Esophagus muscularis mucosa (tissue), 4 donors: ENCODE measurements at regions not wholly inside any gene's neighbourhood (a gene's known extent, or its start where the extent isn't known, plus 50 kb on each side); places are given as distances from the start of the nearest gene placed in this dataset.

Experiments
- DNase-seq: peaks from one replicate; pipeline ENCODE4 v3.0.0-alpha.2; 2017; ENCODE audit errors: extremely low spot score
- H3K27ac ChIP-seq, 4 donors: fragments of 200-600 bp; sonication (generic); replicated peaks in 1 of 4; 1 replicate in 3 of 4; 2 replicates in 1 of 4; pipeline ENCODE4 v1.5.1; 2016 to 2019; ENCODE audit warnings: mild to moderate bottlenecking in 1 of 4
- H3K27me3 ChIP-seq, 4 donors: fragments of 200-600 bp; sonication (generic); one replicate each; pipeline versions ENCODE4 v1.5.1 to v1.6.0; 2016 to 2019
- H3K36me3 ChIP-seq, 4 donors: fragments of 200-600 bp; sonication (generic); one replicate each; pipeline ENCODE4 v1.5.1; 2016 to 2019
- H3K4me1 ChIP-seq, 4 donors: fragments of 200-600 bp; sonication (generic); one replicate each; pipeline ENCODE4 v1.5.1; 2016 to 2019
- H3K4me3 ChIP-seq, 4 donors: fragments of 200-600 bp; sonication (generic); 1 replicate in 2 of 4; 2 replicates in 2 of 4; pipeline ENCODE4 v1.5.1; 2016 to 2019; ENCODE audit warnings: mild to moderate bottlenecking in 4 of 4, moderate library complexity in 1 of 4
- H3K9me3 ChIP-seq, 4 donors: fragments of 200-600 bp; sonication (generic); 1 replicate in 3 of 4; 2 replicates in 1 of 4; pipeline ENCODE4 v1.5.1; 2016 to 2019
- CTCF ChIP-seq, 3 experiments: fragments of 200-600 bp in 2 of 3; fragments of 450-650 bp in 1 of 3; sonication (generic) in 2 of 3; IDR thresholded peaks; one replicate each; pipeline ENCODE4 v1.5.1; 2017 to 2019; ENCODE audit warnings: antibody characterized with exemption in 3 of 3, mild to moderate bottlenecking in 2 of 3, moderate library complexity in 1 of 3
- EP300 ChIP-seq: sonication (generic); formaldehyde crosslinking; IDR thresholded peaks from one replicate; pipeline ENCODE4 v1.6.1; 2017; ENCODE audit warnings: antibody characterized with exemption
- POLR2A ChIP-seq: fragments of 450-650 bp; IDR thresholded peaks from one replicate; pipeline ENCODE4 v1.6.1; 2017; ENCODE audit warnings: antibody characterized with exemption, moderate library complexity, mild to moderate bottlenecking, low read depth
- POLR2AphosphoS5 ChIP-seq, 2 donors: sonication (generic); formaldehyde crosslinking; IDR thresholded peaks; one replicate each; pipeline ENCODE4 v1.6.1; 2017; ENCODE audit warnings: antibody characterized with exemption in 2 of 2
- WGBS: methylation state at CpG from one replicate; pipeline ENCODE4 v1.1.5; 2018; 5-methylcytosine and 5-hydroxymethylcytosine counted together
- intact Hi-C: fragments of 100-400 bp; cut with DNase I; formaldehyde crosslinking; loops from one replicate; pipeline ENCODE4 v1.15.1; 2023

GRCh38 chr11:116689413-116690127 is 83.2 kb downstream of the BUD13 start:
- 89% methylated on average over 8 of the region's 12 CpGs for WGBS
- Histone ChIP-seq H3K9me3 (no peaks in the 10 kb centered on the region), H3K27me3 (peaks cover 0 to 36% (median 3%) of the 10 kb centered on the region in 4 donors), H3K27ac (no peak overlapping the region), H3K4me1 (no peaks in the 10 kb centered on the region), H3K4me3 (no peak overlapping the region), H3K36me3 (no peaks in the 10 kb centered on the region)
- DNase-seq: no peak
- no peak for TF ChIP-seq CTCF (IDR thresholded peaks at IDR 0.05)
- no peak for TF ChIP-seq POLR2AphosphoS5 (IDR thresholded peaks at IDR 0.05)
- TF ChIP-seq EP300: no peak
- TF ChIP-seq POLR2A: no peak
- intact Hi-C loops: loop anchor here (10.0 kb wide), 1 partner anchor 235 kb away; no protein-coding TSS in a partner anchor

- Histone ChIP-seq H3K4me1 (no peaks in the 10 kb centered on the region), H3K36me3 (no peaks in the 10 kb centered on the region), H3K27ac (no peak overlapping the region), H3K9me3 (peaks cover 0 to 4% (median 0%) of the 10 kb centered on the region in 4 donors), H3K27me3 (peaks cover 0 to 36% (median 3%) of the 10 kb centered on the region in 4 donors), H3K4me3 (no peak overlapping the region)
- intact Hi-C loops: no loop called here
- no peak for TF ChIP-seq POLR2AphosphoS5 (IDR thresholded peaks at IDR 0.05)
- TF ChIP-seq CTCF (IDR thresholded peaks at IDR 0.05): no peak
- no peak for TF ChIP-seq POLR2A
- TF ChIP-seq EP300: no peak
- 67% methylated on average over 6 of the region's 6 CpGs for WGBS
- DNase-seq: no peak
Measured at GRCh38 chr11:116688202-116688540, 84.6 kb downstream of the BUD13 start.

GRCh38 chr11:116687458-116688201 is 85.2 kb downstream of the BUD13 start:
- no peak for TF ChIP-seq CTCF (IDR thresholded peaks at IDR 0.05)
- TF ChIP-seq POLR2AphosphoS5 (IDR thresholded peaks at IDR 0.05): no peak
- TF ChIP-seq POLR2A: no peak
- no peak for TF ChIP-seq EP300
- 35% methylated on average over 5 of the region's 6 CpGs for WGBS
- Histone ChIP-seq H3K27ac (no peak overlapping the region), H3K36me3 (no peaks in the 10 kb centered on the region), H3K9me3 (peaks cover 0 to 8% (median 0%) of the 10 kb centered on the region in 4 donors), H3K4me1 (no peaks in the 10 kb centered on the region), H3K4me3 (no peak overlapping the region), H3K27me3 (peaks cover 0 to 33% (median 3%) of the 10 kb centered on the region in 4 donors)
- intact Hi-C loops: no loop called here
- no peak for DNase-seq

GRCh38 chr11:116686866-116687265 is 85.9 kb downstream of the BUD13 start:
- no peaks in the 10 kb centered on the region for H3K4me1 ChIP-seq
- 66% methylated on average over 9 of the region's 9 CpGs for WGBS
- intact Hi-C loops: no loop called here
- no peaks in the 10 kb centered on the region for H3K36me3 ChIP-seq
- peaks cover 0 to 8% (median 0%) of the 10 kb centered on the region in 4 donors for H3K9me3 ChIP-seq
- no peak for DNase-seq
- H3K4me3 ChIP-seq: no peak overlapping the region
- H3K27ac ChIP-seq: no peak overlapping the region
- TF ChIP-seq POLR2AphosphoS5 (IDR thresholded peaks at IDR 0.05): no peak
- H3K27me3 ChIP-seq: peaks cover 0 to 26% (median 3%) of the 10 kb centered on the region in 4 donors

GRCh38 chr11:116683982-116684381 is 88.8 kb downstream of the BUD13 start:
- Histone ChIP-seq H3K36me3 (no peaks in the 10 kb centered on the region), H3K4me1 (no peaks in the 10 kb centered on the region), H3K9me3 (peaks cover 0 to 8% (median 1%) of the 10 kb centered on the region in 4 donors), H3K4me3 (no peak overlapping the region), H3K27me3 (peaks cover 0 to 24% (median 3%) of the 10 kb centered on the region in 4 donors), H3K27ac (no peak overlapping the region)
- WGBS: 86% methylated on average over 3 of the region's 3 CpGs
- intact Hi-C loops: no loop called here
- no peak for DNase-seq
- TF ChIP-seq POLR2AphosphoS5 (IDR thresholded peaks at IDR 0.05) (no peak), POLR2A (no peak), EP300 (no peak), CTCF (IDR thresholded peaks at IDR 0.05) (no peak)
